ENCODE measurements at regions not wholly inside any gene's neighbourhood (a gene's known extent, or its start where the extent isn't known, plus 50 kb on each side); places are given as distances from the start of the nearest gene placed in this dataset.

DNA sequence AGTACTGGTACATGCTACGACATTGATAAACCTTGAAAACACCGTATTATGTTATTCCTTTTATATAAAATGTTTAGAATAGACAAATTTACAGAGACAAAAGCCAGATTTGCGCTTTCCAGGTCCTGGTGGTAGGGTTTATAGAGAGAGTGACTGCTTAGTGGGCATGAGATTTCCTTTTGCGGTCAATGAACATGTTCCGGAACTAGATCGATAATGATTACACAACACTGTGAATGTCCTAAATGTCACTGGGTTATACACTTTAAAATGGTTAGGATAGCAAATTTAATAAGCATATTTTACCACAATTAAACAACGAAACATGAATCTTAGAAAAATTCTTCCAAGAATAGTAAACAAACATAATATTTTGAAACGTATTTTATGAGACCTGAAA lies 77.3 kb downstream of the MAGEA10 start:
- RAD21 ChIA-PET (ENCODE audit: unreplicated experiment): no interaction called here
- H2AFZ ChIP-seq (ENCODE audit: control insufficient read depth, low read depth, low read length): no peak overlapping the region
- ATAC-seq (no peak), DNase-seq (ENCODE audit: low read depth, low spot score) (no peak), FAIRE-seq (no peak)
- in situ Hi-C loops (cut with MboI): no loop called here
- H3K36me3 ChIP-seq (ENCODE audit: control insufficient read depth in 2 of 2, insufficient read depth in 2 of 2, low read length in 1 of 2): no peaks in the 10 kb centered on the region
- no peaks in the 10 kb centered on the region for H3K79me2 ChIP-seq (ENCODE audit: control insufficient read depth, insufficient read depth, low read length)
- no peaks in the 10 kb centered on the region for H3K27me3 ChIP-seq (replicated peaks in 1 of 2; ENCODE audit: control insufficient read depth in 2 of 2, insufficient read depth in 2 of 2, low read length in 1 of 2)
- 51% methylated on average over 8 of the region's 8 CpGs for WGBS (ENCODE audit: insufficient coverage, insufficient replicate concordance, low lambda C conversion rate, missing lambda C conversion rate)
- no peak overlapping the region for H3K27ac ChIP-seq (ENCODE audit: control insufficient read depth, insufficient read depth)
- H3K9me3 ChIP-seq (replicated peaks; ENCODE audit: control insufficient read depth, insufficient read depth, low read length): no peaks in the 10 kb centered on the region
- BruUV-seq (replicated peaks): no TSS peak
- TF ChIP-seq E2F8 (IDR thresholded peaks at IDR 0.05; ENCODE audit: low read depth, partially characterized antibody): no peak
- TF ChIP-seq NFYA (IDR thresholded peaks at IDR 0.05; ENCODE audit: borderline replicate concordance, low read depth, low read length): no peak
- TF ChIP-seq, protein P1, sequence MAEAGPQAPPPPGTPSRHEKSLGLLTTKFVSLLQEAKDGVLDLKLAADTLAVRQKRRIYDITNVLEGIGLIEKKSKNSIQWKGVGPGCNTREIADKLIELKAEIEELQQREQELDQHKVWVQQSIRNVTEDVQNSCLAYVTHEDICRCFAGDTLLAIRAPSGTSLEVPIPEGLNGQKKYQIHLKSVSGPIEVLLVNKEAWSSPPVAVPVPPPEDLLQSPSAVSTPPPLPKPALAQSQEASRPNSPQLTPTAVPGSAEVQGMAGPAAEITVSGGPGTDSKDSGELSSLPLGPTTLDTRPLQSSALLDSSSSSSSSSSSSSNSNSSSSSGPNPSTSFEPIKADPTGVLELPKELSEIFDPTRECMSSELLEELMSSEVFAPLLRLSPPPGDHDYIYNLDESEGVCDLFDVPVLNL (IDR thresholded peaks at IDR 0.05; ENCODE audit: low read depth, low read length): no peak
- TF ChIP-seq PRDM15 (CRISPR knock-in tag; IDR thresholded peaks at IDR 0.05): no peak
- no peak for TF ChIP-seq SRF (IDR thresholded peaks at IDR 0.05; ENCODE audit: low read depth in 2 of 2, low read length in 2 of 2)
- TF ChIP-seq SMC3 (IDR thresholded peaks at IDR 0.05; ENCODE audit: borderline replicate concordance, low read length): no peak
- TF ChIP-seq ASH2L (IDR thresholded peaks at IDR 0.05; ENCODE audit: borderline replicate concordance, low read depth): no peak
- TF ChIP-seq SMARCA5 (IDR thresholded peaks at IDR 0.05): no peak
- TF ChIP-seq ZNF207 (IDR thresholded peaks at IDR 0.05; ENCODE audit: borderline replicate concordance): no peak
- TF ChIP-seq FOXM1 (IDR thresholded peaks at IDR 0.05; ENCODE audit: low read depth, low read length): no peak
- TF ChIP-seq YY1 (IDR thresholded peaks at IDR 0.05; ENCODE audit: low read depth, low read length): no peak
- TF ChIP-seq RAD51 (IDR thresholded peaks at IDR 0.05): no peak
- no peak for TF ChIP-seq GATAD2B (conservative IDR thresholded peaks at IDR 0.05; ENCODE audit: low read depth)
- H3K9ac ChIP-seq (ENCODE audit: control insufficient read depth, insufficient read depth, low read length): no peak overlapping the region
- SMC1A ChIA-PET (ENCODE audit: uncharacterized antibody, unreplicated experiment): no interaction called here
- no peak overlapping the region for H3K4me2 ChIP-seq (ENCODE audit: control insufficient read depth, insufficient read depth)
- no peak overlapping the region for H3K4me3 ChIP-seq
- H3K4me1 ChIP-seq (ENCODE audit: control insufficient read depth, insufficient read depth, low read length): no peaks in the 10 kb centered on the region
- POLR2A ChIA-PET: no interaction called here
- H4K20me1 ChIP-seq (ENCODE audit: control insufficient read depth, insufficient read depth): no peaks in the 10 kb centered on the region
- CTCF ChIA-PET: no interaction called here
- intact Hi-C loops (cut with micrococcal nuclease; ENCODE audit: unreplicated experiment): no loop called here

All from GM12878 (cell line).